SK-N-MC (cell line): ENCODE measurements at regions not wholly inside any gene's neighbourhood (a gene's known extent, or its start where the extent isn't known, plus 50 kb on each side); places are given as distances from the start of the nearest gene placed in this dataset.

ENCODE experiments used
- DNase-seq: peaks from one replicate; pipeline ENCODE4 v3.0.0-alpha.2; 2011; ENCODE audit warnings: low read depth, low spot score
- H3K27ac ChIP-seq: fragments of 200-600 bp; sonication (generic); 2 replicates; pipeline ENCODE4 v1.5.1; 2016; ENCODE audit warnings: mixed run types
- H3K36me3 ChIP-seq: fragments of 200-600 bp; sonication (generic); 2 replicates; pipeline ENCODE4 v1.6.1; 2017; ENCODE audit warnings: antibody characterized with exemption, low read length, mixed read lengths; ENCODE audit not compliant: insufficient read depth
- H3K4me3 ChIP-seq: fragments of 200-600 bp; sonication (generic); 2 replicates; pipeline ENCODE4 v1.5.1; 2016
- H3K9ac ChIP-seq: fragments of 200-600 bp; sonication (generic); 2 replicates; pipeline ENCODE4 v1.8.0; 2017; ENCODE audit warnings: mixed run types, mixed read lengths; ENCODE audit not compliant: insufficient read length
- H3K9me3 ChIP-seq: fragments of 200-600 bp; sonication (generic); 2 replicates; pipeline ENCODE4 v1.6.1; 2017; ENCODE audit warnings: low read depth, mild to moderate bottlenecking, antibody characterized with exemption, low read length, moderate library complexity, mixed read lengths
- EZH2 ChIP-seq: fragments of 200-600 bp; sonication (generic); IDR thresholded peaks from one replicate; pipeline ENCODE4 v1.6.1; 2017; ENCODE audit warnings: antibody characterized with exemption
- FOXP2 ChIP-seq: optimal IDR thresholded peaks from 2 replicates; pipeline ENCODE3; 2011; ENCODE audit warnings: mild to moderate bottlenecking, moderate library complexity; ENCODE audit not compliant: insufficient read depth; ENCODE audit errors: extremely low read length, control extremely low read depth
- POLR2AphosphoS5 ChIP-seq: IDR thresholded peaks from 2 replicates; pipeline ENCODE4 v1.6.1; 2012; ENCODE audit warnings: mild to moderate bottlenecking, low read depth, low read length, borderline replicate concordance

GRCh38 chr9:95729046-95729445, 146.4 kb upstream of the ERCC6L2 start:
- Histone ChIP-seq H3K36me3 (no peaks in the 10 kb centered on the region), H3K27ac (no peak overlapping the region), H3K9ac (no peak overlapping the region), H3K9me3 (no peaks in the 10 kb centered on the region), H3K4me3 (no peak overlapping the region)
- no peak for DNase-seq
- no peak for TF ChIP-seq FOXP2
- TF ChIP-seq POLR2AphosphoS5 = no peak
- TF ChIP-seq EZH2 = no peak

- DNase-seq = no peak
- Histone ChIP-seq H3K27ac (no peak overlapping the region), H3K36me3 (no peaks in the 10 kb centered on the region), H3K9me3 (no peaks in the 10 kb centered on the region), H3K4me3 (no peak overlapping the region), H3K9ac (no peak overlapping the region)
- TF ChIP-seq POLR2AphosphoS5 = no peak
- TF ChIP-seq EZH2 = no peak
Observed at GRCh38 chr9:95727947-95728520, 147.5 kb upstream of the ERCC6L2 start.

GRCh38 chr9:95726756-95727155, 148.7 kb upstream of the ERCC6L2 start:
- Histone ChIP-seq H3K36me3 (no peaks in the 10 kb centered on the region), H3K9me3 (no peaks in the 10 kb centered on the region), H3K4me3 (no peak overlapping the region), H3K27ac (no peak overlapping the region), H3K9ac (no peak overlapping the region)
- peak; percentile 32 for DNase-seq
- TF ChIP-seq EZH2 (no peak), FOXP2 (no peak), POLR2AphosphoS5 (no peak)

DNA sequence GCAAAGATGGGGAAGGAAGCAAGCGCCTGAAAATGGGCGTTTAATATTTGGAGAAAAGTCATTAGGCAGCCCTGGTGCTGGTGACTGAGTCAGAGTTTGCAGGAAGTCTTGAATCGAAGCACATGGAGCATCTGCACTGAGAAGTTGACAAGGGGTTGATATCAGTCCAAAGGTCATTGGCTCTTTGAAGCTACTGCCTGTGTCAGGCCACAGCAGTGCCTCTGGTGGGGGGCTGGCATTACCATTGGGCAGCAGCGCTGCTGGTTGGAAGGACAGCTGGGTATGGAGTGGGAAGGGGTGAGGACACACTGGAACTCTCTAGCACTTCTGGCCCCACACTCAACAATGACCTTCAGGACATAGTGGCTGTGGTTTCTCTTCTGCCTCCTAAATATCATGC, 150.4 kb upstream of the ERCC6L2 start:
- no peak overlapping the region for H3K4me3 ChIP-seq
- H3K36me3 ChIP-seq = no peaks in the 10 kb centered on the region
- TF ChIP-seq FOXP2 = no peak
- TF ChIP-seq EZH2 = no peak
- no peak for TF ChIP-seq POLR2AphosphoS5
- DNase-seq = no peak
- H3K27ac ChIP-seq = no peak overlapping the region
- H3K9ac ChIP-seq = no peak overlapping the region
- no peaks in the 10 kb centered on the region for H3K9me3 ChIP-seq

GRCh38 chr9:95724253-95724991, 151.1 kb upstream of the ERCC6L2 start:
- H3K36me3 ChIP-seq = no peaks in the 10 kb centered on the region
- H3K4me3 ChIP-seq = no peak overlapping the region
- no peak for TF ChIP-seq FOXP2
- TF ChIP-seq EZH2 = no peak
- TF ChIP-seq POLR2AphosphoS5 = no peak
- H3K9me3 ChIP-seq = no peaks in the 10 kb centered on the region
- no peak overlapping the region for H3K9ac ChIP-seq
- no peak for DNase-seq
- no peak overlapping the region for H3K27ac ChIP-seq

DNA sequence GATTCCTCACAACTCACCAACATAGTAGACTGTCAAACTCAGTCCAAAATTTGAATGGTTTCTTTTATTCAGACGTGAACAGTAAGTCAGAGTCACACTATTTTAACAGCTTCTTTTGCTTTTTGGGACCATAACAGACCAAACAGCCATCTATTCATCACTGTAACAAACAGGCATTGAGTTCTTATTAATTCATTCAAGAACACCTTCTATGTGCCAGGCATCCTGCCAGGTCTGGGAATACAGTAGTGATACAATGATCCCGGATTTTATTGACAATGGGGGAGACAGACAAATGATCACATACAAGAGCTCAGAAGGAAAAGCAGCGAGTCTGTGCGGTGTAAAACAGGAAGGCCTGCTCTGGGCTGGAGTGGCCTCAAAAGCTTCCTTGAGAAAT, 153.3 kb upstream of the ERCC6L2 start:
- TF ChIP-seq EZH2 (no peak), POLR2AphosphoS5 (no peak), FOXP2 (no peak)
- Histone ChIP-seq H3K9ac (no peak overlapping the region), H3K9me3 (no peaks in the 10 kb centered on the region), H3K27ac (no peak overlapping the region), H3K4me3 (no peak overlapping the region), H3K36me3 (no peaks in the 10 kb centered on the region)
- DNase-seq = no peak

GRCh38 chr9:95721061-95721531, 154.4 kb upstream of the ERCC6L2 start:
- Histone ChIP-seq H3K9ac (no peak overlapping the region), H3K4me3 (no peak overlapping the region), H3K27ac (no peak overlapping the region), H3K36me3 (no peaks in the 10 kb centered on the region), H3K9me3 (no peaks in the 10 kb centered on the region)
- DNase-seq = no peak
- TF ChIP-seq POLR2AphosphoS5 (no peak), FOXP2 (no peak), EZH2 (no peak)

- TF ChIP-seq EZH2 = no peak
- no peak for TF ChIP-seq POLR2AphosphoS5
- TF ChIP-seq FOXP2 = no peak
- H3K9ac ChIP-seq = no peak overlapping the region
- H3K4me3 ChIP-seq = no peak overlapping the region
- no peaks in the 10 kb centered on the region for H3K9me3 ChIP-seq
- H3K27ac ChIP-seq = no peak overlapping the region
- no peaks in the 10 kb centered on the region for H3K36me3 ChIP-seq
- no peak for DNase-seq
Observed at GRCh38 chr9:95720496-95720895, 155.0 kb upstream of the ERCC6L2 start.

DNA sequence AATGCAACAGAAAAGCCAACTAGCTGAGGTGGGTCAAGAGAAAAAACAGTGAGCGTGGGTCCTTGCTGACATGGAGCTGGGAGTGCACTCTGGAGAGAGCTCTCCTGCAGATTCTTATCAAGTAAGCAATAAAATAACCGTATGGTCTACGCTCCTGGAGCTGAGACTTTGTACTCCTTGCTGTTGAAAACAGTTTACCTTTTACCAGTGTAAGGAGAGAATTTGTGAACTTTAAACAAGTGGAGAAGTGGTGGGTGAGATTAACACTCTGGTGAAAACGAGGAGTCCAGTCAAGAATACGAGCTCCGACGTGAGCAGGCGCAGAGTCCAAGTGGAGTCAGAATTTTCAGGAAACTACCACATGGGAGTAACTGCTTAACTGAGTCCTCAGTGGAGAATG, 156.1 kb upstream of the ERCC6L2 start:
- no peak for DNase-seq
- H3K36me3 ChIP-seq = no peaks in the 10 kb centered on the region
- no peak overlapping the region for H3K9ac ChIP-seq
- no peak overlapping the region for H3K4me3 ChIP-seq
- TF ChIP-seq POLR2AphosphoS5 = no peak
- TF ChIP-seq FOXP2 = no peak
- no peak for TF ChIP-seq EZH2
- no peak overlapping the region for H3K27ac ChIP-seq
- H3K9me3 ChIP-seq = no peaks in the 10 kb centered on the region
